ENCODE measurements at regions not wholly inside any gene's neighbourhood (a gene's known extent, or its start where the extent isn't known, plus 50 kb on each side); places are given as distances from the start of the nearest gene placed in this dataset.

DNA sequence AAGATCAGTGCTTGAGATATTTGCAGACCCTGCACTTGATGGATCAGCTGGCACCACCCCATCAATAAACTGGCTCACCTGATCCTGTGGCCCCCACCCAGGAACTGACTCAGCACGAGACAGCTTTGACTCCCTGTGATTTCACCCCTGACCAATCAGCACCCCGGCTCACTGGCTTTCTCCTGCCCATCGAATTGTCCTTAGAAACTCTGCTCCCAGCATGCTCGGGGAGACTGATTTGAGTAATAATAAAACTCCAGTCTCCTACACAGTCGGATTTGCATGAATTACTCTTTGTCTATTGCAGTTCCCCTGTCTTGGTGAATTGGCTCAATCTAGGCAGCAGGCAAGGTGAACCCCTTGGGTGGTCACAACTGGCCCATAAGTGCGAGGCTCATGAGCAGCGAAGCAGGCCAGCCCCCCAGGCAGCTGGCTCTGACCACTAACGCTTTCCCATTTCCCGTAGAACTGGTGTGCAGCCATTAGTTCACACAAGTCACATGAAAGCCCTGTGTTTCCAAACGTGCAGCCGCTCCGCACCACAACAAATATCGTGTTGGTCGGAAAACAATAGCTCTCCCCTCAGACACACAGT lies 79.6 kb downstream of the RSPH3 start:
- ATAC-seq (replicated peaks in 1 of 2) = no peak
- H3K27ac Mint-ChIP-seq = no peak overlapping the region
- H3K9me3 Mint-ChIP-seq = no peaks in the 10 kb centered on the region
- DNase-seq = no peak
- H3K4me3 Mint-ChIP-seq = no peak overlapping the region
- no peaks in the 10 kb centered on the region for H3K36me3 Mint-ChIP-seq (ENCODE audit: insufficient read depth in 2 of 2)
- peaks cover 13% of the 10 kb centered on the region for H3K4me1 Mint-ChIP-seq (ENCODE audit: low read depth)
- no peaks in the 10 kb centered on the region for H3K27me3 Mint-ChIP-seq (ENCODE audit: low read depth)

GRCh38 chr6:158919865-158920264 lies 80.1 kb downstream of the RSPH3 start:
- DNase-seq = no peak
- Mint-ChIP-seq H3K4me3 (no peak overlapping the region), H3K27ac (no peak overlapping the region), H3K36me3 (ENCODE audit: insufficient read depth in 2 of 2) (no peaks in the 10 kb centered on the region), H3K9me3 (no peaks in the 10 kb centered on the region), H3K4me1 (ENCODE audit: low read depth) (peaks cover 17% of the 10 kb centered on the region), H3K27me3 (ENCODE audit: low read depth) (no peaks in the 10 kb centered on the region)
- ATAC-seq (replicated peaks in 1 of 2) = no peak

DNA sequence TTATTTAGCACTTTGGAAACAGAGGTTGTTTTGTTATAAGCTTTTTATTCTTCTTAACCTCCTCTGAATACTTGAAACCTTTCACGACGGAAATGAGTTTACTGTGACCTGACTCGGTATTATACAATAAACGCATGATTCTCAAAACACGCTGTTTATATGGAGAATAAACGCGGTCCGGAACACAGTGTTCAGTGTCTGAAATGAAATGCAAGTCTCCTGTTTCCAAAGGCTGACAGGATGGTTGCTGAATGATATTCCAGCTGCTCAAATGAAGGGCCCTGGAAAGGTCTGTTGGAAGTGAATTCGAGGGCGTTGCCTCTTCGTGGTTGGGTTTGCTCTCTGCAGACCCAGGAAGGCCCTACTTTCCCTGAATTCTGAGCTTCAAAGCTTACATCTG lies 83.4 kb downstream of the RSPH3 start:
- Mint-ChIP-seq H3K9me3 (no peaks in the 10 kb centered on the region), H3K36me3 (ENCODE audit: insufficient read depth in 2 of 2) (no peaks in the 10 kb centered on the region), H3K4me3 (no peak overlapping the region), H3K4me1 (ENCODE audit: low read depth) (peaks cover 49% of the 10 kb centered on the region), H3K27ac (no peak overlapping the region), H3K27me3 (ENCODE audit: low read depth) (no peaks in the 10 kb centered on the region)
- DNase-seq (no peak), ATAC-seq (replicated peaks in 1 of 2) (no peak)

GRCh38 chr6:158914923-158915322 lies 85.1 kb downstream of the RSPH3 start:
- Mint-ChIP-seq H3K36me3 (ENCODE audit: insufficient read depth in 2 of 2) (no peaks in the 10 kb centered on the region), H3K9me3 (no peaks in the 10 kb centered on the region), H3K27ac (no peak overlapping the region), H3K27me3 (ENCODE audit: low read depth) (no peaks in the 10 kb centered on the region), H3K4me3 (no peak overlapping the region), H3K4me1 (ENCODE audit: low read depth) (peaks cover 62% of the 10 kb centered on the region)
- no peak for DNase-seq
- no peak for ATAC-seq (replicated peaks in 1 of 2)

- H3K4me1 Mint-ChIP-seq (ENCODE audit: low read depth) = peaks cover 62% of the 10 kb centered on the region
- no peaks in the 10 kb centered on the region for H3K36me3 Mint-ChIP-seq (ENCODE audit: insufficient read depth in 2 of 2)
- H3K27me3 Mint-ChIP-seq (ENCODE audit: low read depth) = no peaks in the 10 kb centered on the region
- DNase-seq (no peak), ATAC-seq (replicated peaks in 1 of 2) (no peak)
- H3K27ac Mint-ChIP-seq = no peak overlapping the region
- H3K4me3 Mint-ChIP-seq = no peak overlapping the region
- H3K9me3 Mint-ChIP-seq = no peaks in the 10 kb centered on the region
Observed at GRCh38 chr6:158913580-158913979, 86.4 kb downstream of the RSPH3 start.

GRCh38 chr6:158912655-158913054 lies 87.3 kb downstream of the RSPH3 start:
- peak overlapping the region; percentile 67 for H3K27ac Mint-ChIP-seq
- peak overlapping the region in 1 of 2 donors; percentile 35 for H3K4me3 Mint-ChIP-seq
- DNase-seq (no peak), ATAC-seq (replicated peaks in 1 of 2) (peak; percentile 50 to 65)
- H3K4me1 Mint-ChIP-seq (ENCODE audit: low read depth) = peaks cover 56% of the 10 kb centered on the region
- H3K9me3 Mint-ChIP-seq = peaks cover 0 to 3% of the 10 kb centered on the region in 2 donors
- no peaks in the 10 kb centered on the region for H3K27me3 Mint-ChIP-seq (ENCODE audit: low read depth)
- no peaks in the 10 kb centered on the region for H3K36me3 Mint-ChIP-seq (ENCODE audit: insufficient read depth in 2 of 2)

DNA sequence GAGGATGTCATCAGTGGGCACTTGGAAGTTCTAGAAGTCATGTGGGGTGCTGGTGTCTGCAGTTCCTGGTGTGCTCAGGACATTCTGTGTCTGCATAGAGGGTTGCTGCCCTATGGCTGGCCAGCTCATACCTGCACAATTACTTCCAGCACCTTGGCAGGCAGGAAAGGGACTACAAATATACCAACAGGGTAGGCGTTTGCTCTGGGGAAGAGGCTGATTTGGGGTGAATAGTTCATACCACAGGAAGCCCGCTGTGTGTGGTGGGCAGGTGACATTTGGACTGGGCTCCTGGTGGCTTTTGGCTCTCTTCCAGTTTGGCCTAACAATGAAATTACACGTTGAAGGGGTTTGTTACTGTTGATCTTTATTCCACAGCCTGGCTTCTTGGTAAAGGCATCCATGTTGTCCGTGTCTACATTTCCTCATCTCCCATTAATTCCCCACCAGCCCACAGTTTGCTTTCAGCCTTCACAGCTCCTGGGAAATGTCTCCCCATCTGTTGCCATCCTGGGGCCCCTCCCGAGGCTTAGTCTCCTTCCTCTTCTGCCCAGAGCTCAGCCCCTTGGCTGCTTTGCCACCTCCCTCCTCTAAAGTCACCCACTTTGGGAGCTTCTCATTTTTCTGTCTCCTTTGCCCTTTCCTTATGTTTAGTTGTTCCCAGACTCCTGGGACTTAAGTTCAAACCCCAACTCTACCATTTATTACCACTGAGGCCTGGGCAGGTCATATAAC lies 88.1 kb downstream of the RSPH3 start:
- H3K27ac Mint-ChIP-seq = peak overlapping the region; percentile 67
- no peaks in the 10 kb centered on the region for H3K36me3 Mint-ChIP-seq (ENCODE audit: insufficient read depth in 2 of 2)
- H3K27me3 Mint-ChIP-seq (ENCODE audit: low read depth) = no peaks in the 10 kb centered on the region
- peak overlapping the region; percentile 64 to 89 for H3K4me3 Mint-ChIP-seq
- peaks cover 49% of the 10 kb centered on the region for H3K4me1 Mint-ChIP-seq (ENCODE audit: low read depth)
- DNase-seq = peak; percentile 16 to 35
- peak; percentile 61 to 65 for ATAC-seq (replicated peaks in 1 of 2)
- H3K9me3 Mint-ChIP-seq = peaks cover 0 to 3% of the 10 kb centered on the region in 2 donors

DNA sequence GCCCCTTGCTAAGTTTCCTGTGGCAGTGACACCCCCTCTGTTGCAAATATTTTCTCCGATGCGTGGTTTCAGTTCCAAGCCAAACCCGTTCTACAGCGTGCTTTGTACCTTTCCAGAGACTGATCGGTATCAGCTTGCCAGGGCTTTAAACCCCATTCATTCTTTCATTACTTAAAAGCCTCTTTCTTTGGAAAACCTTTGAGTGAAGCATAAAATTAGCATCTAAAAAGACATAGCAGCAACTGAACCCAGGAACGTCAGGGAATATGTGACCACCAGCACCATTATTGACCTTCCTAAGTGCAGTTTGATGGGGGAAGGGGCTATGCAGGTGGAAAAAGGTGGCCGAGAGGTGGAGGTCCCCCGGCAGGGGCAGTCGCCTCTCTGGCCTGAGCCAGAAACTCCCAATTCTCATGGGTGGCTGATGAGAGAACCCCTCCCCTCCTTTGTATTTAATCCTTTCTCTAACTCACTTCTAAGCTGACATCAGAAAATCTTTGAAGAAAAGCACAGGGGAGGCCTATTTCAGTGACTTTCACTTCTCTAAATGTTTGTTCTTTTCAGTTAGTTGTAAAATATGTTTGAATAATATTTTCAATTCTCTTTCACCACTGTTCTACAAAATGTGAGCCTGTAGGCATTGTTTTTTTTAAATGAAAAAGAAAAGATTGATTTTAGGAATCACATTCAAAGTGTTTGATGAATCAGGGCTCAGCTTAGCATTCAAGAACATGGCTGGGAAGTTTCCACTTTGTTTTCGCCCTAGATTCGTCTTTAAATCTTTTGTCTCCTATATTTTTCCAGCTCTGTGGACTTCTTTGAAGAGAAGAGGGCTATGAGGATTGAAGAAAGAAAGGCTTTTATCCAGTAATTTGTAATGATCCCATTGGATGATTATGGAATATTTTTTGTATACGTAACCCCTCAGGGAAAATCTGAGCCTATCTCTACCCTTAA lies 89.2 kb downstream of the RSPH3 start:
- Mint-ChIP-seq H3K4me3 (peak overlapping the region; percentile 69 to 89), H3K27me3 (ENCODE audit: low read depth) (no peaks in the 10 kb centered on the region), H3K9me3 (peaks cover 5% of the 10 kb centered on the region in 2 donors), H3K27ac (peak overlapping the region; percentile 58), H3K4me1 (ENCODE audit: low read depth) (peaks cover 49% of the 10 kb centered on the region), H3K36me3 (ENCODE audit: insufficient read depth in 2 of 2) (peaks cover 2 to 4% of the 10 kb centered on the region in 2 donors)
- peak in 1 of 2 donors; percentile 8 for DNase-seq
- ATAC-seq (replicated peaks in 1 of 2) = no peak

DNA sequence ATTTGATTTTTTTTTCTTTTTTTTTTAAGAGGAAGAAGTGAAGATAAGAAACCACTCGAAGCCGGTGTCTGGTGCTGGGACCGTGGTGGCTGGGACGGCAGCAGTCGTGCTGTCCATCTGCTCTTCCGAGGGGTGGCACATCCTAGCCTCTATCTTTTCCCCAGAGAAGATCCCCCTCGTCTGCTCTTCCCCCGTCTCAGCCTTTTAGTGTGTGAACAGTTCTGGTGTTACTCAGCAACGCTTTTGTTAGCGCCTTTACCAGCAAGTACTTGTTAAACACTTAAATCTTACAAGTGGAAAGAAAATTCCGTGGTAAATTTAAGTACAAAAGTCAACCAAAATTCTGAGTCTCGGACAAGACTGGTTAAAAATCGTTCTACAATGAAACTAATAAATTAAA lies 90.1 kb downstream of the RSPH3 start:
- H3K36me3 Mint-ChIP-seq (ENCODE audit: insufficient read depth in 2 of 2) = peaks cover 10 to 11% of the 10 kb centered on the region in 2 donors
- peak overlapping the region in 1 of 2 donors; percentile 40 for H3K4me3 Mint-ChIP-seq
- no peak overlapping the region for H3K27ac Mint-ChIP-seq
- ATAC-seq (replicated peaks in 1 of 2) = no peak
- DNase-seq = no peak
- peaks cover 11% of the 10 kb centered on the region in 2 donors for H3K9me3 Mint-ChIP-seq
- H3K4me1 Mint-ChIP-seq (ENCODE audit: low read depth) = peaks cover 46% of the 10 kb centered on the region
- H3K27me3 Mint-ChIP-seq (ENCODE audit: low read depth) = no peaks in the 10 kb centered on the region

GRCh38 chr6:158908606-158909005 lies 89.4 kb upstream of the EZR start:
- H3K9me3 Mint-ChIP-seq = peaks cover 14 to 16% of the 10 kb centered on the region in 2 donors
- peaks cover 33% of the 10 kb centered on the region for H3K4me1 Mint-ChIP-seq (ENCODE audit: low read depth)
- DNase-seq (no peak), ATAC-seq (replicated peaks in 1 of 2) (no peak)
- no peak overlapping the region for H3K4me3 Mint-ChIP-seq
- no peaks in the 10 kb centered on the region for H3K27me3 Mint-ChIP-seq (ENCODE audit: low read depth)
- H3K27ac Mint-ChIP-seq = no peak overlapping the region
- peaks cover 13 to 14% of the 10 kb centered on the region in 2 donors for H3K36me3 Mint-ChIP-seq (ENCODE audit: insufficient read depth in 2 of 2)

DNA sequence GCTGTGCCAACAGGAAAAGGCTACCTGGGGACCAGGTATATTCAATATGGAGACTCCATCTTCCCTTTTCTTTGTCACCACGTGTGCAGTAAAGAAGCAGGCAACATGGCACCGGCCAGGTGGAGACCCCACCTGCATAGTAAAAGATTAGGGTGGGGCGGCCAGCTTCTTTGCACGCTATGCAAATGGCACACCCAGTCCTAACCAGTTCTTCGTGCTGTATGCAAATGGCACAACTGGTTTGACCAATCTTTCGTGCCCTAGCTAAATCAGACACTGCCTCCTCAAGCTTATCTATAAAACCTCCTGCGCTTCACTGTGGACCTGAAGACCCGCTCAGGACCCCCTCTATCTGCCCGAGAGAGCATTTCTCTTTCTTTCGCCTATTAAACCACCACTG lies 88.8 kb upstream of the EZR start:
- H3K27me3 Mint-ChIP-seq (ENCODE audit: low read depth) = no peaks in the 10 kb centered on the region
- no peak for DNase-seq

DNA sequence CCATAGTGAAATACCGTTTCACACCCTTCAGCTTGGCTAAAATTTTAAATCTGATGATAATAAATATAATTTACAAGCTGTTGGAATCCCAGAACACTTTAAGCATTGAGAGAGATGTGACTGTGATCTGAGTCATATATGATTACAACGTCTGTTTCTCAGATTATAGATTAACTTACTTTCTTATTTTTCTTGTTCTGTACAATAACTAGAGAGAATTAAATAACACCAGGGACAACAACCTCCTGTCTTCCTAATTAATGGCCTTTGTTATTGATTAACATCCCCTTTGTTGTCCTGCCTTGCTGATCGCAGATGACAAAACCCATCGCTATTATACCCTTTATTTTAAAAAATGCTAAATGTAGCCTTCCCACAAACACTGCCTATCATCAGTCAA lies 87.8 kb upstream of the EZR start:
- Mint-ChIP-seq H3K4me3 (no peak overlapping the region), H3K27ac (no peak overlapping the region), H3K9me3 (peaks cover 14 to 16% of the 10 kb centered on the region in 2 donors), H3K27me3 (ENCODE audit: low read depth) (no peaks in the 10 kb centered on the region), H3K4me1 (ENCODE audit: low read depth) (peaks cover 17% of the 10 kb centered on the region), H3K36me3 (ENCODE audit: insufficient read depth in 2 of 2) (peaks cover 13 to 14% of the 10 kb centered on the region in 2 donors)
- no peak for DNase-seq
- ATAC-seq (replicated peaks in 1 of 2) = no peak

More for the DNA sequence above, 88.8 kb upstream of the EZR start:
- Mint-ChIP-seq H3K27ac (no peak overlapping the region), H3K9me3 (peaks cover 14 to 16% of the 10 kb centered on the region in 2 donors), H3K4me3 (no peak overlapping the region), H3K36me3 (ENCODE audit: insufficient read depth in 2 of 2) (peaks cover 13 to 14% of the 10 kb centered on the region in 2 donors), H3K4me1 (ENCODE audit: low read depth) (peaks cover 27% of the 10 kb centered on the region)
- no peak for ATAC-seq (replicated peaks in 1 of 2)

GRCh38 chr6:158905277-158905676 lies 86.1 kb upstream of the EZR start:
- peaks cover under 1% of the 10 kb centered on the region for H3K4me1 Mint-ChIP-seq (ENCODE audit: low read depth)
- H3K4me3 Mint-ChIP-seq = no peak overlapping the region
- no peaks in the 10 kb centered on the region for H3K27me3 Mint-ChIP-seq (ENCODE audit: low read depth)
- peaks cover 13 to 14% of the 10 kb centered on the region in 2 donors for H3K36me3 Mint-ChIP-seq (ENCODE audit: insufficient read depth in 2 of 2)
- peaks cover 14 to 16% of the 10 kb centered on the region in 2 donors for H3K9me3 Mint-ChIP-seq
- no peak overlapping the region for H3K27ac Mint-ChIP-seq
- ATAC-seq (replicated peaks in 1 of 2) (no peak), DNase-seq (no peak)
